GM19239 (cell line): ENCODE measurements at regions not wholly inside any gene's neighbourhood (a gene's known extent, or its start where the extent isn't known, plus 50 kb on each side); places are given as distances from the start of the nearest gene placed in this dataset.

Experiments used
- DNase-seq: peaks from one replicate; pipeline ENCODE4 v3.0.0; 2011; ENCODE audit warnings: low spot score; ENCODE audit not compliant: insufficient read length
- FAIRE-seq: peaks from 2 replicates; lab custom pipeline; 2011; peaks lifted over from hg19 to GRCh38; lab: Jason Lieb, UNC

DNA sequence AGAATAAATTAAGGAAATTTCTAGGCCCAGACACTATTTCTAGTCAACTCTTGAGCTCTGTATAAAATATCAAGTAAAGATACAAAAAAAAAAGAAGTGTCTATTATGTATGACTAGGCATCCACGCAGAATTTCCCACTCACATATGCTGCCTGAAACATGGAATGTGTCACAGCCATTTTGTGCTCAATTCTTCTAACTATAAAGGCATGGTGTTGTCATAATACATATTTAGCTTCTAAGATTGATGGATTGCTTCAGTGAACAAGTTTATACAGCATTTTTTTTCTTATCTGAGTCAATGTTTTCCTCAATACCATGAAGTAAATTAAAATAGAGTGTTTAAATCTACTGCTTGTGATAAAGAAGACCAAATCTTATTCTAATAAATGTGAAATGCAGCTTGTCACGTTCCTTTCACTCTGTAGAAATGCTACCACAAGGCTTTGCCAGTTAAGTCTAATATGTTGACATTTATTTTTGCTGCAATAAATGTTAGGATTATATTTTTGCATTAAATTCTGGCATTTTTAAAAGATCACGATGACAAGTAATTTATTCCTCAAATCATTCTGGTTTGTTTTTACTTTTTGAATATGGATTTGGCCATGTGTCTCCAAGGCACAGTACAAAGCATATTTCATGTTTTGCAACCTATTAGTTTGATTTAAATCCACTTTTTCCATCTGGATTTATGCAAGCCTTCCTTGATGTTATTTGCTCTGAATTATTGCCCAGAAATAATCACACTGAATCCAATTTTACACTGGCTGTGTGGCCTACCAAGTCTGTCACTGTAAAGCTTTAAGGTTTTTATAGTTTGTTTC, 1829.0 kb upstream of the PCDH7 start:
- FAIRE-seq = no peak
- no peak for DNase-seq

DNA sequence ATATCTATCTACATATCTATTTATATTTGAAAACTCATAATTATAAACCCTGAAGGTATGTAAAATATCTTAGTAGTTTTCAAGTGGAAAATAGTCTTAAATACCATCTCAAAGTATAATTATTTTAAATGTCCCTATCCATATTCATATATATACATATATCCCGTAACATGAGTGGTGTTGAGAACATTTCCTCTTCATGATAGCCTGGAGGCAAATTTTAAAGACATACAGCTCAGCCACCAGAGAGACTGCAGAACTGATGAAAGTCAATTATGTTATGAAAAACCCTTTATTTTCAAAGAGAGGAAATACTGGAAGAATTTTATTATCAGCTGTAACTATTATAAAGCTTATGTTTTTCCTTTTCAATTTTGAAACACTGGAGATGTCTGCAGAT, 1806.7 kb upstream of the PCDH7 start:
- DNase-seq (no peak), FAIRE-seq (no peak)

DNA sequence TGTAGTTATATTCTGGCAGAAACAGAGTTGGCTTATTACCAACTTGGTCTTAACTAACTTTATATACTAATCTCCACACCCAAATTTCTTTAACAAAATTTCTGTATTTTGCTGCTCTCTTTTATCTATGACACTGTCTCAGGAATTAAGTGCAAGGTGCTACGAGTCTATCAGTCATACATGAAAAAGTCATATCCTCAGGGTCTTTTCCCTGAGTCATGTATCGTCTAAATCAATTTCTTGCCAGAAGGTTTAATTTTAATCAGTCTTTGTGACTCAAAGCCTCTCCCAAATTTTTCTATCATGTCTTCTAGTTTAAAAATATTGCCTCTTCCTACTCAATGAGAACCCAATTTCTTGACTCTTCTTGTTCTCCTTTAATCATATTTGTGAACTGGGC, 1803.6 kb upstream of the PCDH7 start:
- DNase-seq (no peak), FAIRE-seq (no peak)

DNA sequence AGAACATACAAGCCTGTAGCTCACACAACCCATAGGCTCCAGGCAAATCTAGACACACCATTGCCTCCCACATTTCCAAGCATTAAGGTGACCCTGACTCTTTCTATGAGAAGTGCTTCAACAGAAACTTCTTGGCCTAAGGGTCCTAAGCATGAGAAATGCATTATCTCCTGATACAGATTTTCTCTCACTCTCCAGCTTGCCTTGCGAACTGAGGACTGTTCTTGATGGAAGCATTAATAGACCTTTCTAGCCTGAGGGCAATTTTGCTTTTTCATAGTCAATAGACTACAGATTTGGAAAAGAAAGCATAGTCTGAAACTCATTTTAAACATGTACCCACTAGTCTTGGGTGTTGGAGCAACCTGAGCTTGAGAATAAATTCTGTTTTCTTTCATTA, 1801.3 kb upstream of the PCDH7 start:
- no peak for FAIRE-seq

DNA sequence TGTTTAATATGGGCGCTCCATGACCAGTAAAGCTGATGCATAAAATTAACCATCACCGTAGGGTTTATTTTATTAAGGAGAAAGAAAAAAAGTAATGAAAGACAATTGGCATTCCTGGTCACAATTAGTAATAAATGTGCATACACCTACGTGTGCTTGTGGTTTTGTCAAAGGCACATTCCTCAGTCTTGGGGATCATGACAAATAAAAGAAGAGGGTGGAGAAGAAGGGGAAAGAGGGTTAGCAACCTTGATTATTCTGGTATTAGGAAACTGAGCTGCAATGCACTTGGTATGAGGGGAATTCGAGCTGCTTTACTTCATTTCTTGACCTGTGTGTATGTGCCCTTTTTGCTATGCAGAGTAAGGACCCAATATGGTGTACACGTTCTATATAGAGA, 1798.3 kb upstream of the PCDH7 start:
- FAIRE-seq = no peak
- no peak for DNase-seq

More for the DNA sequence above, 1801.3 kb upstream of the PCDH7 start:
- no peak for DNase-seq

DNA sequence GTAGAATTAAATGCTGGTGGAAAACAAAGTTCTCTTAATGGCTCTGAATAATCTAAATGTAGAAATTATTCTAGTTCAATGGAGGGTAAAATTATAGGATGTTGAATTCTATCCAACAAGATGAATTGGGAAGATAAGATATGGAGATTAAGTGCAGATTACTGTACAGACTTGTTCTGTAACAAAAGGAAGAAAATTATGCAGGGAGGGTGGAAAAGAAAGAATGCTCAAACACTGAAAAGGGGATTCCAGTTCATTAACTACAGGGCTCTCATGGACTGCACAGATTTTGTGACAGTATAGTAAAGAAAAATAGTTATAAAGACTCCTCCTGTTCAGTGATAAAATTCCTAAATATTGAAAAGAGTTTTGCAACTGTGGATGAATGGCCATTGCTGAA, 1794.0 kb upstream of the PCDH7 start:
- FAIRE-seq (no peak), DNase-seq (no peak)

DNA sequence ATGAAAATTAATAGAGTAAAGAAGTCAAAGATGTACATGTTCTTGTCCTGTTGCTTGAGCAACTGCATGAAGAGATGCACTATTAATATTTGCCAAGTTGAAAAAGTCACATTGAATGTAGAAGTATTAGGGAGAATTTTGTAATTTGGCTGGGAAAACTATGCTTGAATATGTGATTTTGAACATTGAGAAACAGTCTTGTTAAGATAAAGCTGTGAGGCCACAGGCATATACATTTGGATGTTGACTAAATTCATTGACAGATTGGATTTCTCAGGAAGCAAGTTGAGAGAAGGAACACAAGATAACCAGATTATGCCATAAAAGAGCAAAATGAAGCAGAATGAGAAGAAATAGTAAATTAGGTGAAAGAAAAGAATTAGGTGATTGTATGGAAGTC, 1777.5 kb upstream of the PCDH7 start:
- DNase-seq (no peak), FAIRE-seq (no peak)

DNA sequence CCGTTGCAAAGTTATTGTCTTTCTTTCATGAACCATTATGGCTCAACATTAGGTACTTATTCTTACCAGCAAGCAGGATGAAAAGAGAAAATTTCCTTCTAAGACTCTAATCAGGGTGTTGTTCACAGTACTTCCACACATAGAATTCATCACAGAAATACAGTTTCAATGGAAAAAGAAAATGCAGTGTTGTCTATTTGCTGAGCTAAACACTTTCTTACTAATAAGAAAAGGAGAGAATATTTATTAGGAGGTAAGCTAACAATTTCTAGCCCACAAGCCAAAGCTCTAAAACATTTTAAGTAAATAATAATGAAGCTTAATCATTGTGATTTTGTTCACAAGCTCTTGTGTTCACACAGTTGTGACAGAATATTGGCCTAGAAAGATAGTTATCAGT, 1772.8 kb upstream of the PCDH7 start:
- DNase-seq = no peak
- FAIRE-seq = no peak

DNA sequence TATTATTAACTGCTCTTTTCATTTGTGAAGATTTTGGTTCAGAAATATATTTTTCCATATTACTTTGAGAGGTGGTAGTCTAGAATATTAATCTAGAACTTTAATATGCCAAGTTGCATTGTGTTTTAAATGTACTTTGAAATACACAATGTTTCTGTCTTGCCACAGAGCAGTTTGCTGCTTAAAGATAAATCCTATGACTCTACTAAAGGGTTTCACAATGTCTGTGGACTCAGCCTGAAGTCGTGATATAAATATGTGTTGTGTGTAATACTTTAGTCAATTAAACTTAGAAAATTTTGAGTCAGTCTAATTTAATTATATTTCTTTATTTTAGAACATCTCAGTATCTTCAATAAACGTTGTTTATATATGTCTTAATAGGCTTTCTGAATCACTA, 1771.7 kb upstream of the PCDH7 start:
- FAIRE-seq (no peak), DNase-seq (no peak)

DNA sequence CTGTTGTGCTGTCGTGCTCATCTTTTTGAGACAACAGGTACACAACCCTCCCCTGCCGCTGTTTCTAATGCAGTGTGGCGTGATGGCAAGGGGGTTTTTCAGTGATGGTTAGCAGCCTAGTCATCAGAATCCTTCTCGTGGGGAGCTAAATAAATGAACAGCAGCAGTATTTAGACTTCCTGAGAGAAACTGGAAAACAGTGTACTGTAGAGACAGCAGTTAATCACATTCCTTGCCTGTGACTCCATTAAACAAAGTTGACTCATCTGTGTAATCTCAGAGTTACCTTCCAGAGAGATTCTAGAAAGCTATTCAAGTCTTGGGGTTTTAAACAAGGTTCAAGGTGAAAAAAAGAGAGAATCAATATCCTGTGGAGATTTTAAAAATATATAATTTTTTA, 1753.2 kb upstream of the PCDH7 start:
- FAIRE-seq (no peak), DNase-seq (no peak)

DNA sequence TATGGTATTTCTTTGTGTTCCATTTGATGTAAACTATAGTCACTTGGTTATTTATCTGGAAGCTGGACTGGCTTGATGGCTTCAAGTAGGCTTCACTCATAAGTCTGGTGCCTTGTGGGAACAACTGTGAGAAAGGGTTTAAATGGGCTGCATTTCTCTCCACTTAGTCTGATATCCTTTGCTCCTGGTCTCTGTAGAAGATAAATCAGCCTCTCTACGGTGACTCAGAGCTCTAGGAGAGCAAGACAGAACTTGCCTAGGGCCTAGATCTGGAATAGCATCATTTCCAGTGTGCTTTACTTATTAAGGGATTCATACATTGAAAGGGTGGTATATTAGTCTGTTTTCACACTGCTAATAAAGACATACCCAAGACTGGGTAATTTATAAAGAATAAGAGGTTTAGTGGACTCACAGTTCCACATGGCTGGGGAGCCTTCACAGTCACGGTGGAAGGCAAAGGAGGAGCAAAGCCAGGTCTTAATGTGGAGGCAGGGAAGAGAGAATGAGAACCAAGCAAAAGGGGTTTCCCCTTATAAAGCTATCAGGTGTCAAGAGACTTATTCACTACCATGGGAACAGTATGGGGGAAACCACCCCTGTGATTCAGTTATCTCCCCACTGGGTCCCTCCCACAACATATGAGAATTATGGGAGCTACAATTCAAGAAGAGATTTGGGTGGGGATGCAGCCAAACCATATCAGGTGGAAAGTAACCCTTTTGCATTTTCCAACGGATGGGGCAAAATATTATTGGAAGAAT, 1746.4 kb upstream of the PCDH7 start:
- FAIRE-seq (no peak), DNase-seq (no peak)

DNA sequence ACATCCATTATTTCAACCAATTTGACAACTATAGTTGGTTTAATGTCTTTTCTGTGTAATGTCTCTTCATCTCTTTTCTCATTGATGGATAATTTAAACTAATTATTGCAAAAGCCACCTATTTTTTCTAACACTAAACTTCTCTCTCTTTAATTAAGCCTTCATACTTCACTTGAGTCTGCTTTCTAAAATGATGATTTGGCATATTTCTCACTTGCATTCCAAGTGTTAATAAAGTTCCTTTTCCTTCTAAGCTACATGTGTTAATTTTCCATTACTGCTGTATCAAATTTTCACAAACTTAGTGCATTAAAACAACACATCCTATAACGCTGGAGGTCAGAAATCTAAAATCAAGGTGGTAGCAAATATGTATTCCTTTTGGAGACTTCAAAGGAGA, 1743.8 kb upstream of the PCDH7 start:
- FAIRE-seq (no peak), DNase-seq (no peak)

DNA sequence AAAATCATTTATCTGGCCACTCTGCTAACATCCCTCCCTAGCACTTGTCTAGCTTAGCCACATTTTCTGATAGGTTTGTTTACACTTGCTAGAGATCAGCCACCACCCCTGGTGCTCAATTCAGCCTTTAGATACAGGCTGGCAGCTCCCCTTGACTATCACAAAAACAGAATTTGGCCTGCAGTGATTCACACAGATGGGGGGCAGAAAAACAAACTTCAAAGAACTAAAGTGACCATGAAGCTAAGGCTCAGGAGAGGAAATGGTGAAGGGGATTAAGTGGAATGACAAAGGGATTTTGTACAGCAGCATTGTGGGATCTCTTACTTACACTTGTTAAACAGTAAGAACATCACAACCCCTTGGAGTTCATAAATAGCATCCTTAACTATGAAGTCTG, 1718.0 kb upstream of the PCDH7 start:
- FAIRE-seq (no peak), DNase-seq (no peak)

DNA sequence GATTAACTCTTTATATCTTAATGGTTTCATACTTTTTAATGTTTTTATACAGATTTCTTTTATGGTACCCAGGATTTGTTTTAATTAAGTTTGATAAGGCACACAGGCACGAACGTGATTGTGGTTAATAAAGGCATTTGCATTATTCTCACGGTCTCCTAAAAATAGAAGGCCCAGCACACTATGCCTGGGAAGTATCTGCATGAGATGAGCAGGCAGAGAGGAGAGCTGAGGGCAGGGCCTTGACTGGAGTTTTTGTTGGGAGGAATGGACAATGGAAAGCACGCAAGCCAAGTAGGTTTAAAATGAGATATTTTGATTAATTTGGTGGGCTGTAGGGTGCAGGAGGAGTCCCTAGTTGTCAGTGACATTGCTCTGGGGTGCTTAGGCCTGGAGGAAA, 1714.3 kb upstream of the PCDH7 start:
- DNase-seq = no peak
- no peak for FAIRE-seq

DNA sequence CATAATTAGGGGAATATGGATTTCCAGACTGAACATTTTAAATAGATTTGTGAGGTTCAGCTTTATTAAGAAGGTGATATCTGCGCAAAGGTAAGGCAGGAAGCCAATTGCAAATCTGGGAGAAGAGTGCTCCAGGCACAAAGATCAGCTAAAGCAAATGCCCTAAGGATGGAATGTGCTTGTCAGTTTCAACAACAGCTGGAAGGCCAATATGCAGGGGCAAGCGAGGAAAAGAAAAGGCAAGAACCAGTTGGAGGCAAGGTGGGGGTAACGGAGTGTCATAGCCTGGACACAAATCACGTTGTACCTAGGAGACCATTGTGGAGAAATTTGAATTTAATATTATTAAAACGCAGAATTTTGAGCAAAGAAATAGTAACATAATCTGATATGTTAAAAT, 1710.3 kb upstream of the PCDH7 start:
- DNase-seq (no peak), FAIRE-seq (no peak)

DNA sequence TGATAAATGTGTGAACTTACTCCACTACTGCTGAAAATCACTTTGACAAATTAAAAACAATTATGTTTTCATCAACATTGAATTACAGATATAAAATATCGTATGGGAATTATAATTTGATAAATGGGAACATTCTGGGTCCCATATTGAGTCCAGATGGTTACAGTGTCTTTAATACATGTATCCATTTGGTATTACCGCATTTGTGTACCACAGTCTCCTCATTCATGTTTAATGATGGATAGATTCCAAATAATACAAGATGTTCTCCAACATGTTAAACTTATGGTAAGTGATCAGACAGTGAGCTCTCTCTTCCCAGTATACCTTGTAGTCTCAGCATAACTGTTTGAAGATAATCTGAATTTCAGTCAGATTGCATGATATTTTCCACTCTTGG, 1706.8 kb upstream of the PCDH7 start:
- no peak for FAIRE-seq
- DNase-seq = no peak

DNA sequence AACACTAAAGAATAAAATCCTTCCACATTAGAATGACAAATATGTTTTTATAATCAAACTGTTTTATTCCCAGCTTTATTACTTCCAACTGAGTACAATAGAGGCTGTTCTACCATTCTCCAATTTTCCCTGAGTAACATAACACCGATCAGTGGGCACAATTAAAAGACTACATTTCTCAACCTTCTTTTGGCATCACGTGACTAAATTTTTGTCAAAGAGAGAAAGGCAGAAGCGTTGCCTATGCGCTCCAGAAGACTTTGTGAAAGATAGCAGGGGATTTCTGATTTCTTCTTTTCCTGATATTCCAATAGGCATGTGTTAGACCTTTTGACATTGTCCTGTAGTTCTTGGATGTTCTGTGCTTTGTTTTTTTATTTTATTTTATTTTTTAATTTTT, 1705.6 kb upstream of the PCDH7 start:
- FAIRE-seq (no peak), DNase-seq (no peak)

DNA sequence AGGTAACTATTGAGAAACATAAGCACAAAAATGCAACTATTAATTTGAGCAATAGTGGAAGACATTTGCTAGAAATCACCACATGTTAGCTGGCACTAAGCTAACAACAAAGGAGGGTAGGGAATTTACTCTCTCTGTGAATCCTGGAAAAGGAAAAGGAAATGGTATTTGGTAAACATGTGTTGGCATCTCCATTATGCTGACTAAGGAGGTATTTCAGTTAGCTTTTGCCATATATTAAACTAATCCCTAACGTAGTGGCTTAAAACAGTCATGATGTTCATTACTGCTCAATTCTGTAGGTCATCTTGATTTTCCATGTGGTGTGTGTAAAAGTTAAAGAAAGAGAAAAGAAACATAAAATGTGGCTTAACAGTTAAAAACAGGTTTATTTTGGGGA, 1686.5 kb upstream of the PCDH7 start:
- FAIRE-seq (no peak), DNase-seq (no peak)

DNA sequence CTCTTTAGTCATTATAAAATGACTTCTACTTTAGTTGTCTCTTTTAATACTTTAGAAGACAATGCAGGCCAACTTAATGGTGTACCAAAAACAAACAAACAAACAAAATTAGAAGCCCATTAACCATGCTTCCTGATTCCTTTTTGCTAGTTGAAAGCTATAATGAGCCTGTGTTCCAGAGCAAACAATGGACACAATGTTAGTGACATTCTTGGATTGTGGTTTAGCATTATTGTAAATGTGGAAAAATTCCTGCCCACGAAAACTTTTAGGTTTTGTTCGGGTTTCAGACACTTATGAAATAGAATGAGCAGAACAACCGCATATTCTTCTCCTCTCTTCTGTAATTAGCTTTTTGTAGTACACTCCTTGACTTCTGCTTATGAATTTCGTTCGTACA, 1682.7 kb upstream of the PCDH7 start:
- DNase-seq (no peak), FAIRE-seq (no peak)

DNA sequence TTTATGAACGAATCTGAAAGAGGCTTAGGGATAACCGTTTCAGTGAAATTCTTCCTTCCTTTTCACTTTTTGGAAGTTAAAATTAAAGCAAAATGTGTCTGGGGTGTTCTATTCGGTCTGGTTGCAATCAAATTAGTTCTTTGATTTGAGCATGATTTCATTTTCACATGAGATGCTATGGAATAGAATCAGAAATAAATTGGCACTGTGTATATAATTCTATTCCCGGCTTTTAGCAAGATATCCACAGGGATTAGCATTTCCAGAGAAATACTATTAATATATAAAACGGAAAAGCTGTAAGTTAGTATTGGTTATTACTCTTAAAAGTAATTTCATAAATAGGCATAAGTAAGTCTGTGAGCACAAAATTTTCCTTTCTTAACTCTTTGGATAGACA, 1676.8 kb upstream of the PCDH7 start:
- FAIRE-seq (no peak), DNase-seq (no peak)

DNA sequence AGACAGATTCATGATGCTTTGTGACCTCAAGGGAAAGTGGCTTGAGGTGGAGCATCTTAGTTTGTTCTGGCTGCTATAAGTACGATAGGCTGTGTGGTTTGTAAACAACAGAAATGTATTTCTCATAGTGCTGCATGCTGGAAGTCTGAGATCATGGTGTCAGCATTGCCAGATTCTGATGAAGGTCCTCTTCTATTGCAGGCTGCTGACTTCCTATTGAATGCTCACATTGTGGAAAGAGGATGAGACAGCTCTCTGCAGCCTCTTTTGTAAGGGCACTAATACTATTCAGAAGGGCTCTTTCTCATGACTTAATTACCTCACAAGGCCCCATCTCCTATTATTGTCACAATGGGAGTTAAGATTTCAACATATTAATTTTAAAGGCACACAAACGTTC, 1674.0 kb upstream of the PCDH7 start:
- FAIRE-seq (no peak), DNase-seq (no peak)

DNA sequence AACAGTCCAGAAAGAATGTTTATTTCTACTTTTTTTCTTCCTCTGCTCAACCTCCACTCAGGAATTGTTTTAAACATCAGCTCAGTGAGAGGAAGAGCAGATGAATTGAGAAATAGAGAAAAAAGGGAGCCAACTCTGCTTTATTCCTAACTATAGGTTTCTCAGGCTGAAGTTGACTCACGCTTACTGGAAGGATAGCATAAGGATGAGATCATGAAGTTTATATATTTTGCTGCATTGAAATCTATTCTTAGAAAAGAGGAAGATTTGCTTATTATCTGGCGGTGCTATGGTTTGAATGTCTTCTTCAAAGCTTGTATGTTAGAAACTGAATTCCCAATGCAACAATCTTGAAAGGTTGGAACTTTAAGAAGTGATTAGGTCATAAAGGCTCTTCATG, 1673.4 kb upstream of the PCDH7 start:
- no peak for DNase-seq

More for the DNA sequence above, 1673.4 kb upstream of the PCDH7 start:
- no peak for FAIRE-seq
